ENCODE measurements at regions not wholly inside any gene's neighbourhood (a gene's known extent, or its start where the extent isn't known, plus 50 kb on each side); places are given as distances from the start of the nearest gene placed in this dataset.

GRCh38 chr4:45527160-45527559 is 596.7 kb downstream of the GABRG1 start:
- Histone ChIP-seq H4K8ac (ENCODE audit: low read depth in 2 of 2, low read length in 2 of 2) (no peak overlapping the region), H2BK5ac (ENCODE audit: low read depth, low read length, poor library complexity, severe bottlenecking) (no peak overlapping the region), H3K18ac (ENCODE audit: low read depth, low read length) (no peak overlapping the region), H2AK9ac (replicated peaks; ENCODE audit: low read depth, low read length, poor library complexity) (no peak overlapping the region), H3K14ac (replicated peaks; ENCODE audit: low read depth, low read length) (no peak overlapping the region), H3K79me1 (ENCODE audit: low read depth in 1 of 2, low read length in 2 of 2) (no peaks in the 10 kb centered on the region), H2AK5ac (ENCODE audit: low read depth, low read length) (no peak overlapping the region), H3K4me2 (ENCODE audit: low read depth, low read length) (no peak overlapping the region), H3K4me3 (ENCODE audit: insufficient read depth, low read depth, low read length) (no peak overlapping the region), H4K5ac (ENCODE audit: low read depth, low read length) (no peak overlapping the region), H4K91ac (ENCODE audit: insufficient read depth, low read depth, low read length) (no peak overlapping the region), H3K4me1 (ENCODE audit: control insufficient read depth, insufficient read depth, low read length) (no peaks in the 10 kb centered on the region), H3K56ac (ENCODE audit: extremely low read depth, insufficient read depth, low read length) (no peak overlapping the region), H3K36me3 (ENCODE audit: control insufficient read depth, insufficient read depth, low read length) (no peaks in the 10 kb centered on the region), H3K9me1 (ENCODE audit: insufficient read depth, low read length) (no peaks in the 10 kb centered on the region), H4K20me1 (ENCODE audit: insufficient read depth, low read length) (no peaks in the 10 kb centered on the region), H3K9ac (ENCODE audit: low read depth, low read length) (no peak overlapping the region), H2AFZ (replicated peaks; ENCODE audit: low read length, poor library complexity) (no peak overlapping the region), H2BK15ac (ENCODE audit: low read depth, low read length) (no peak overlapping the region), H3K23ac (ENCODE audit: low read depth, low read length) (no peak overlapping the region), H3K4ac (ENCODE audit: low read depth, low read length) (no peak overlapping the region), H3K27me3 (ENCODE audit: control insufficient read depth, insufficient read depth, low read length) (no peaks in the 10 kb centered on the region), H2BK20ac (ENCODE audit: low read depth, low read length) (no peak overlapping the region), H3K9me3 (ENCODE audit: control insufficient read depth, insufficient read depth, low read length) (peaks cover 10% of the 10 kb centered on the region), H2BK120ac (ENCODE audit: low read depth, low read length) (no peak overlapping the region), H3K27ac (ENCODE audit: insufficient read depth, low read length) (no peak overlapping the region)
- DNase-seq (no peak), ATAC-seq (ENCODE audit: low read depth) (no peak)
- intact Hi-C loops (cut with micrococcal nuclease) (no loop called here), dilution Hi-C loops (cut with HindIII; ENCODE audit: low sequenced_read_pairs, unreplicated experiment) (no loop called here), in situ Hi-C loops (cut with MboI; ENCODE audit: low sequenced_read_pairs) (no loop called here)
- CTCF ChIA-PET = no interaction called here
- no peak for TF ChIP-seq RAD21 (IDR thresholded peaks at IDR 0.05; ENCODE audit: low read length)
- TF ChIP-seq CEBPB (IDR thresholded peaks at IDR 0.05; ENCODE audit: low read depth, low read length) = peak; percentile 68
- POLR2A ChIA-PET (ENCODE audit: unreplicated experiment) = no interaction called here
- WGBS, 2 experiments (ENCODE audit: extremely low coverage in 2 of 2, insufficient read length in 1 of 2) = no CpG with 5 or more reads among the region's 3 CpGs
- BruUV-seq (replicated peaks) = no TSS peak

All from IMR-90 (cell line).